ENCODE measurements at regions not wholly inside any gene's neighbourhood (a gene's known extent, or its start where the extent isn't known, plus 50 kb on each side); places are given as distances from the start of the nearest gene placed in this dataset.

GRCh38 chr5:164383662-164384061, 878.2 kb downstream of the MAT2B start:
- TF ChIP-seq, protein P1, sequence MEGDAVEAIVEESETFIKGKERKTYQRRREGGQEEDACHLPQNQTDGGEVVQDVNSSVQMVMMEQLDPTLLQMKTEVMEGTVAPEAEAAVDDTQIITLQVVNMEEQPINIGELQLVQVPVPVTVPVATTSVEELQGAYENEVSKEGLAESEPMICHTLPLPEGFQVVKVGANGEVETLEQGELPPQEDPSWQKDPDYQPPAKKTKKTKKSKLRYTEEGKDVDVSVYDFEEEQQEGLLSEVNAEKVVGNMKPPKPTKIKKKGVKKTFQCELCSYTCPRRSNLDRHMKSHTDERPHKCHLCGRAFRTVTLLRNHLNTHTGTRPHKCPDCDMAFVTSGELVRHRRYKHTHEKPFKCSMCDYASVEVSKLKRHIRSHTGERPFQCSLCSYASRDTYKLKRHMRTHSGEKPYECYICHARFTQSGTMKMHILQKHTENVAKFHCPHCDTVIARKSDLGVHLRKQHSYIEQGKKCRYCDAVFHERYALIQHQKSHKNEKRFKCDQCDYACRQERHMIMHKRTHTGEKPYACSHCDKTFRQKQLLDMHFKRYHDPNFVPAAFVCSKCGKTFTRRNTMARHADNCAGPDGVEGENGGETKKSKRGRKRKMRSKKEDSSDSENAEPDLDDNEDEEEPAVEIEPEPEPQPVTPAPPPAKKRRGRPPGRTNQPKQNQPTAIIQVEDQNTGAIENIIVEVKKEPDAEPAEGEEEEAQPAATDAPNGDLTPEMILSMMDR (IDR thresholded peaks at IDR 0.05; ENCODE audit: extremely low read depth, low read depth, low read length), result no peak
- H3K36me3 ChIP-seq (ENCODE audit: insufficient read depth, low read length), result no peaks in the 10 kb centered on the region
- no peak overlapping the region for H3K4me2 ChIP-seq (ENCODE audit: insufficient read depth, low read length)
- no peaks in the 10 kb centered on the region for H3K4me1 ChIP-seq (ENCODE audit: insufficient read depth, low read length)
- no peaks in the 10 kb centered on the region for H3K27me3 ChIP-seq (ENCODE audit: insufficient read depth, low read length)
- H3K79me2 ChIP-seq (ENCODE audit: insufficient read depth, low read length), result no peaks in the 10 kb centered on the region
- DNase-seq (ENCODE audit: insufficient read length, low spot score, missing footprints), result no peak
- no peak overlapping the region for H3K4me3 ChIP-seq (ENCODE audit: insufficient read depth, low read length)
- H3K27ac ChIP-seq (ENCODE audit: low read depth, low read length), result no peak overlapping the region
- H2AFZ ChIP-seq (ENCODE audit: low read length), result no peak overlapping the region
- H3K9me3 ChIP-seq (ENCODE audit: low read depth, low read length), result no peaks in the 10 kb centered on the region
- H4K20me1 ChIP-seq (ENCODE audit: insufficient read depth, low read length), result no peaks in the 10 kb centered on the region

GRCh38 chr5:164392531-164392930, 887.1 kb downstream of the MAT2B start:
- DNase-seq (ENCODE audit: insufficient read length, low spot score, missing footprints), result no peak
- Histone ChIP-seq H3K9me3 (ENCODE audit: low read depth, low read length) (no peaks in the 10 kb centered on the region), H3K36me3 (ENCODE audit: insufficient read depth, low read length) (no peaks in the 10 kb centered on the region)

GRCh38 chr5:164394686-164395194, 889.3 kb downstream of the MAT2B start:
- no peaks in the 10 kb centered on the region for H3K36me3 ChIP-seq (ENCODE audit: insufficient read depth, low read length)
- no peaks in the 10 kb centered on the region for H3K9me3 ChIP-seq (ENCODE audit: low read depth, low read length)
- H3K4me2 ChIP-seq (ENCODE audit: insufficient read depth, low read length), result no peak overlapping the region
- H3K79me2 ChIP-seq (ENCODE audit: insufficient read depth, low read length), result no peaks in the 10 kb centered on the region
- H2AFZ ChIP-seq (ENCODE audit: low read length), result no peak overlapping the region
- H3K27me3 ChIP-seq (ENCODE audit: insufficient read depth, low read length), result no peaks in the 10 kb centered on the region
- TF ChIP-seq, protein P1 (IDR thresholded peaks at IDR 0.05; ENCODE audit: extremely low read depth, low read depth, low read length), result no peak
- no peak overlapping the region for H3K27ac ChIP-seq (ENCODE audit: low read depth, low read length)
- no peak overlapping the region for H3K4me3 ChIP-seq (ENCODE audit: insufficient read depth, low read length)
- H4K20me1 ChIP-seq (ENCODE audit: insufficient read depth, low read length), result no peaks in the 10 kb centered on the region
- DNase-seq (ENCODE audit: insufficient read length, low spot score, missing footprints), result no peak
- H3K4me1 ChIP-seq (ENCODE audit: insufficient read depth, low read length), result no peaks in the 10 kb centered on the region

More at GRCh38 chr5:164392531-164392930, 887.1 kb downstream of the MAT2B start:
- TF ChIP-seq, protein P1 (IDR thresholded peaks at IDR 0.05; ENCODE audit: extremely low read depth, low read depth, low read length), result no peak
- Histone ChIP-seq H4K20me1 (ENCODE audit: insufficient read depth, low read length) (no peaks in the 10 kb centered on the region), H2AFZ (ENCODE audit: low read length) (no peak overlapping the region), H3K79me2 (ENCODE audit: insufficient read depth, low read length) (no peaks in the 10 kb centered on the region), H3K27me3 (ENCODE audit: insufficient read depth, low read length) (no peaks in the 10 kb centered on the region), H3K4me3 (ENCODE audit: insufficient read depth, low read length) (no peak overlapping the region), H3K4me1 (ENCODE audit: insufficient read depth, low read length) (no peaks in the 10 kb centered on the region), H3K4me2 (ENCODE audit: insufficient read depth, low read length) (no peak overlapping the region), H3K27ac (ENCODE audit: low read depth, low read length) (no peak overlapping the region)

DNA sequence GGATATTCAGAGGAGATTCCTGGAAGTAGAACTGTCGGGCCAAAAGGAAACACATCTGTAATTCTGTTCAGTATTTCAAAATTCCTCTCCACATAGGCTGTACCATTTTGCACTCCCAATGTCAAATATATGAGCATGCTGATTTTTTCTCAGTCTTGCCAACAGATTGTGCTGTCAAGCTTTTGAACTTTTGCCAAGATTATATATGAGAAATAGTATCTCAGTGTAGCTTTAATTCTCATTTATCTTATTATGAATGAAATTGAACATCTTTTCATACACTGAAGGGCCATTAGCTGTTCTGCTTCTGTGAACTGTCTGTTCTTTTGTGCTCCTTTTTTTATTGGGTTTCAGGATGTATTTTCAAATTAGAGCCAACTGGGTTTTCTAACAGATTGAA, 907.1 kb downstream of the MAT2B start:
- Histone ChIP-seq H3K4me3 (ENCODE audit: insufficient read depth, low read length) (no peak overlapping the region), H2AFZ (ENCODE audit: low read length) (no peak overlapping the region), H3K4me2 (ENCODE audit: insufficient read depth, low read length) (no peak overlapping the region), H3K27me3 (ENCODE audit: insufficient read depth, low read length) (no peaks in the 10 kb centered on the region), H3K4me1 (ENCODE audit: insufficient read depth, low read length) (no peaks in the 10 kb centered on the region), H4K20me1 (ENCODE audit: insufficient read depth, low read length) (no peaks in the 10 kb centered on the region), H3K36me3 (ENCODE audit: insufficient read depth, low read length) (no peaks in the 10 kb centered on the region), H3K9me3 (ENCODE audit: low read depth, low read length) (no peaks in the 10 kb centered on the region), H3K79me2 (ENCODE audit: insufficient read depth, low read length) (no peaks in the 10 kb centered on the region), H3K27ac (ENCODE audit: low read depth, low read length) (no peak overlapping the region)
- DNase-seq (ENCODE audit: insufficient read length, low spot score, missing footprints), result no peak
- TF ChIP-seq, protein P1 (IDR thresholded peaks at IDR 0.05; ENCODE audit: extremely low read depth, low read depth, low read length), result no peak
